Epithelial cell of proximal tubule (primary cell): ENCODE measurements at regions not wholly inside any gene's neighbourhood (a gene's known extent, or its start where the extent isn't known, plus 50 kb on each side); places are given as distances from the start of the nearest gene placed in this dataset.

Experiments
- DNase-seq: peaks from one replicate; pipeline ENCODE4 v3.0.0-alpha.2; 2011; ENCODE audit warnings: low read depth
- H3K4me3 ChIP-seq: 2 replicates; pipeline ENCODE4 v1.5.1; 2011; ENCODE audit warnings: low read depth, mild to moderate bottlenecking, low read length
- CTCF ChIP-seq: conservative IDR thresholded peaks from 2 replicates; pipeline ENCODE4 v1.5.1; 2012; ENCODE audit warnings: low read depth, mild to moderate bottlenecking, low read length

GRCh38 chr11:112889446-112889845 lies 71.8 kb upstream of the NCAM1 start:
- TF ChIP-seq CTCF, result no peak
- DNase-seq, result no peak
- H3K4me3 ChIP-seq, result no peak overlapping the region

- TF ChIP-seq CTCF, result no peak
- DNase-seq, result no peak
- H3K4me3 ChIP-seq, result no peak overlapping the region
Measured at GRCh38 chr11:112899235-112900006, 61.8 kb upstream of the NCAM1 start.

GRCh38 chr11:112901924-112902323 lies 59.3 kb upstream of the NCAM1 start:
- H3K4me3 ChIP-seq, result no peak overlapping the region
- no peak for DNase-seq
- no peak for TF ChIP-seq CTCF

GRCh38 chr11:112902361-112903011 lies 58.7 kb upstream of the NCAM1 start:
- no peak for DNase-seq
- TF ChIP-seq CTCF, result no peak
- H3K4me3 ChIP-seq, result no peak overlapping the region

GRCh38 chr11:112903340-112903739 lies 57.9 kb upstream of the NCAM1 start:
- H3K4me3 ChIP-seq, result no peak overlapping the region
- no peak for TF ChIP-seq CTCF
- no peak for DNase-seq

- no peak overlapping the region for H3K4me3 ChIP-seq
- no peak for TF ChIP-seq CTCF
- no peak for DNase-seq
Measured at GRCh38 chr11:112911124-112911523, 50.1 kb upstream of the NCAM1 start.
